ENCODE measurements at regions not wholly inside any gene's neighbourhood (a gene's known extent, or its start where the extent isn't known, plus 50 kb on each side); places are given as distances from the start of the nearest gene placed in this dataset.

GRCh38 chr9:93828331-93829097, 126.6 kb downstream of the BARX1 start:
- DNase-seq (ENCODE audit: insufficient read length, low spot score), result no peak
- FAIRE-seq, result no peak
- TF ChIP-seq CTCF (IDR thresholded peaks at IDR 0.05; ENCODE audit: insufficient read depth, missing control alignments), result no peak

GRCh38 chr9:93827545-93828330, 127.4 kb downstream of the BARX1 start:
- FAIRE-seq, result no peak
- peak; percentile 83 for DNase-seq (ENCODE audit: insufficient read length, low spot score)
- peak; percentile 47 for TF ChIP-seq CTCF (IDR thresholded peaks at IDR 0.05; ENCODE audit: insufficient read depth, missing control alignments)

GRCh38 chr9:93826905-93827544, 128.1 kb downstream of the BARX1 start:
- FAIRE-seq, result no peak
- no peak for DNase-seq (ENCODE audit: insufficient read length, low spot score)
- TF ChIP-seq CTCF (IDR thresholded peaks at IDR 0.05; ENCODE audit: insufficient read depth, missing control alignments), result no peak

- DNase-seq (ENCODE audit: insufficient read length, low spot score) (no peak), FAIRE-seq (no peak)
- no peak for TF ChIP-seq CTCF (IDR thresholded peaks at IDR 0.05; ENCODE audit: insufficient read depth, missing control alignments)
Measured at GRCh38 chr9:93826209-93826608, 128.9 kb downstream of the BARX1 start.

- TF ChIP-seq CTCF (IDR thresholded peaks at IDR 0.05; ENCODE audit: insufficient read depth, missing control alignments), result no peak
- FAIRE-seq (no peak), DNase-seq (ENCODE audit: insufficient read length, low spot score) (no peak)
Measured at GRCh38 chr9:93825348-93826115, 129.6 kb downstream of the BARX1 start.

GRCh38 chr9:93824386-93825294, 130.5 kb downstream of the BARX1 start:
- FAIRE-seq (no peak), DNase-seq (ENCODE audit: insufficient read length, low spot score) (no peak)
- no peak for TF ChIP-seq CTCF (IDR thresholded peaks at IDR 0.05; ENCODE audit: insufficient read depth, missing control alignments)
